ENCODE measurements at regions not wholly inside any gene's neighbourhood (a gene's known extent, or its start where the extent isn't known, plus 50 kb on each side); places are given as distances from the start of the nearest gene placed in this dataset.

GRCh38 chr9:134589748-134590147, 51.9 kb upstream of the COL5A1 start (continued):
- TF ChIP-seq, protein P1, sequence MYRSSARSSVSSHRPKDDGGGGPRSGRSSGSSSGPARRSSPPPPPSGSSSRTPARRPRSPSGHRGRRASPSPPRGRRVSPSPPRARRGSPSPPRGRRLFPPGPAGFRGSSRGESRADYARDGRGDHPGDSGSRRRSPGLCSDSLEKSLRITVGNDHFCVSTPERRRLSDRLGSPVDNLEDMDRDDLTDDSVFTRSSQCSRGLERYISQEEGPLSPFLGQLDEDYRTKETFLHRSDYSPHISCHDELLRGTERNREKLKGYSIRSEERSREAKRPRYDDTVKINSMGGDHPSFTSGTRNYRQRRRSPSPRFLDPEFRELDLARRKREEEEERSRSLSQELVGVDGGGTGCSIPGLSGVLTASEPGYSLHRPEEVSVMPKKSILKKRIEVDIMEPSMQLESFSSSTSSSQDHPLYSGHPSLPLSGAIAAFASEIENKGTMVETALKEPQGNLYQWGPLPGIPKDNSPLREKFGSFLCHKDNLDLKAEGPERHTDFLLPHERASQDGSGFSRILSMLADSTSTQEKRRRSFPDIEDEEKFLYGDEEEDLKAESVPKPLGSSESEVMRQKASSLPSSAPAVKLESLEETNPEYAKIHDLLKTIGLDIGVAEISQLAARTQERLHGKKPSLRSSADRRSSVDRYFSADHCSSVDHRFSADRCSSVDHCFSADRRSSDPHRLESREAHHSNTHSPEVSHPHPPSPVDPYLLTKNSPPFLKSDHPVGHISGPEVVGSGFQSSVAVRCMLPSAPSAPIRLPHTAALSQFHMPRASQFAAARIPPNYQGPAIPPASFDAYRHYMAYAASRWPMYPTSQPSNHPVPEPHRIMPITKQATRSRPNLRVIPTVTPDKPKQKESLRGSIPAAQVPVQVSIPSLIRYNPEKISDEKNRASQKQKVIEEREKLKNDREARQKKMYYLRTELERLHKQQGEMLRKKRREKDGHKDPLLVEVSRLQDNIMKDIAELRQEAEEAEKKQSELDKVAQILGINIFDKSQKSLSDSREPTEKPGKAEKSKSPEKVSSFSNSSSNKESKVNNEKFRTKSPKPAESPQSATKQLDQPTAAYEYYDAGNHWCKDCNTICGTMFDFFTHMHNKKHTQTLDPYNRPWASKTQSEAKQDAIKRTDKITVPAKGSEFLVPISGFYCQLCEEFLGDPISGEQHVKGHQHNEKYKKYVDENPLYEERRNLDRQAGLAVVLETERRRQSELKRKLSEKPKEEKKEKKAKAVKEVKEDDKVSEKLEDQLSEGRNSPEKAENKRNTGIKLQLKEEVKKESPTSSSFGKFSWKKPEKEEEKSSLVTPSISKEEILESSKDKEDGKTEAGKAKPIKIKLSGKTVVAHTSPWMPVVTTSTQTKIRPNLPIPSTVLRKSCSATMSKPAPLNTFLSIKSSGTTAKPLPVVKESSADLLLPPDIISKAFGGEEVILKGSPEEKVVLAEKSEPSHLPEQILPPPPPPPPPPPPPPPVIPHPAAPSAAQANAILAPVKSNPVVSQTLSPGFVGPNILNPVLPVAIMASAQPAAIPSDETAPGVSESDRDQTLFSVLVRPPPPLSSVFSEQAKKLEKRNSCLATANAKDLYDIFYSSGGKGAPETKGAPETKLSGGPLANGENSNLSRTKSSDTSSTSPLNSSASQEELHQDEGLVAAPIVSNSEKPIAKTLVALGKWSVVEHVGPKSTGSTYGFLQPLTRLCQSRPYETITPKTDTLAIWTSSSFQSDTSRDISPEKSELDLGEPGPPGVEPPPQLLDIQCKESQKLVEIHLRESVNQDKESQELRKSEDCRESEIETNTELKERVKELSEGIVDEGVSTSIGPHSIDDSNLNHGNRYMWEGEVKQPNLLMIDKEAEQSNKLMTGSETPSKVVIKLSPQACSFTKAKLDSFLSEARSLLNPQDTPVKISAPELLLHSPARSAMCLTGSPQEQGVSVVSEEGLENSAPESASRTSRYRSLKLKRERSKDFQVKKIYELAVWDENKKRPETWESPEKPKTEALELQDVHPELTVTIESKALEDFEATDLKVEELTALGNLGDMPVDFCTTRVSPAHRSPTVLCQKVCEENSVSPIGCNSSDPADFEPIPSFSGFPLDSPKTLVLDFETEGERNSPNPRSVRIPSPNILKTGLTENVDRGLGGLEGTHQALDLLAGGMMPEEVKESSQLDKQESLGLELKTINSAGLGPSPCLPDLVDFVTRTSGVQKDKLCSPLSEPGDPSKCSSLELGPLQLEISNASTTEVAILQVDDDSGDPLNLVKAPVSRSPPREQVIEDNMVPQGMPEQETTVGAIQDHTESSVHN (IDR thresholded peaks at IDR 0.05; ENCODE audit: borderline replicate concordance in 1 of 2, low read depth in 1 of 2) = no peak
- TF ChIP-seq FOXO4 (CRISPR knock-in tag; IDR thresholded peaks at IDR 0.05) (no peak), ESRRB (CRISPR knock-in tag; IDR thresholded peaks at IDR 0.05; ENCODE audit: borderline replicate concordance) (no peak), ZNF384 (IDR thresholded peaks at IDR 0.05; ENCODE audit: low read depth, low read length) (no peak), ZC3H4 (CRISPR knock-in tag; IDR thresholded peaks at IDR 0.05; ENCODE audit: borderline replicate concordance) (no peak)
